HCT116 (cell line): ENCODE measurements at regions not wholly inside any gene's neighbourhood (a gene's known extent, or its start where the extent isn't known, plus 50 kb on each side); places are given as distances from the start of the nearest gene placed in this dataset.

Experiments
- ATAC-seq: fragments of 200-7000 bp; cut with Tn5 transposase; 2 replicates; pipeline ENCODE4 v1.9.1; 2020; ENCODE audit warnings: mild to moderate bottlenecking, moderate library complexity
- BruUV-seq: library from RNA; stranded (reverse); fragments of 400-500 nt; replicated peaks from 2 replicates; lab custom pipeline; 2021; lab: Mats Ljungman, UMichigan
- CTCF ChIA-PET: fragments of 300-600 bp; sonication (Branson Sonifier 250); formaldehyde crosslinking; loops from one replicate; lab custom pipeline; 2021; ENCODE audit warnings: antibody characterized with exemption; lab: Charles Lee
- POLR2A ChIA-PET: fragments of 300-600, 350-600 bp; sonication (Branson Sonifier 250); formaldehyde crosslinking; loops from one replicate; lab custom pipeline; 2021; ENCODE audit warnings: antibody characterized with exemption; lab: Charles Lee
- RAD21 ChIA-PET, 2 experiments: fragments of 300-600 bp; sonication (Branson Sonifier 250); formaldehyde crosslinking; loops; one replicate each; lab custom pipeline; 2023; ENCODE audit warnings: low total read pairs in 2 of 2; ENCODE audit not compliant: uncharacterized antibody in 2 of 2, unreplicated experiment in 2 of 2, low non-redundant PET in 1 of 2; lab: Charles Lee
- DNase-seq: peaks from one replicate; pipeline ENCODE4 v3.0.0-alpha.2; 2010; ENCODE audit warnings: low read depth, low spot score
- H2AFZ ChIP-seq: fragments of 200-600 bp; shearing (Covaris generic), sonication (generic); 2 replicates; pipeline ENCODE4 v1.6.1; 2017; ENCODE audit warnings: low read depth, mixed run types, mixed read lengths, antibody characterized with exemption, low read length; ENCODE audit not compliant: poor library complexity, severe bottlenecking
- H3K27ac ChIP-seq: 2 replicates; pipeline ENCODE4 v1.5.1; 2012; ENCODE audit warnings: low read depth, low read length
- H3K27me3 ChIP-seq: fragments of 200-600 bp; sonication (generic); 2 replicates; pipeline ENCODE4 v1.6.1; 2016; ENCODE audit warnings: mixed run types, low read length, mixed read lengths; ENCODE audit not compliant: insufficient read depth
- H3K36me3 ChIP-seq, 2 experiments: fragments of 200-500 bp in 1 of 2; fragments of 200-600 bp in 1 of 2; sonication (Bioruptor generic) in 1 of 2; sonication (generic) in 1 of 2; 2 replicates each; pipeline versions ENCODE4 v1.5.1 to v1.6.1; 2014 to 2016; ENCODE audit warnings: low read length in 2 of 2, inconsistent platforms in 1 of 2, mixed read lengths in 1 of 2, mixed run types in 1 of 2; ENCODE audit not compliant: insufficient read depth in 2 of 2, control insufficient read depth in 1 of 2
- H3K4me1 ChIP-seq, 2 experiments: fragments of 200-600 bp in 1 of 2; sonication (generic) in 1 of 2; 2 replicates each; pipeline versions ENCODE4 v1.5.1 to v1.6.1; 2012 to 2017; ENCODE audit warnings: low read length in 2 of 2, inconsistent platforms in 1 of 2, mild to moderate bottlenecking in 1 of 2, mixed read lengths in 1 of 2, mixed run types in 1 of 2, moderate library complexity in 1 of 2; ENCODE audit not compliant: insufficient read depth in 2 of 2, control insufficient read depth in 1 of 2
- H3K4me2 ChIP-seq: fragments of 200-600 bp; sonication (generic); 2 replicates; pipeline ENCODE4 v1.6.1; 2017; ENCODE audit warnings: mixed run types, low read length, mixed read lengths
- H3K4me3 ChIP-seq, 2 experiments: fragments of 200-600 bp in 1 of 2; sonication (generic) in 1 of 2; replicated peaks in 1 of 2; 2 replicates each; pipeline ENCODE4 v1.5.1; 2011 to 2016; ENCODE audit warnings: low read length in 2 of 2, control low read depth in 1 of 2, low read depth in 1 of 2, mild to moderate bottlenecking in 1 of 2, mixed read lengths in 1 of 2, mixed run types in 1 of 2
- H3K79me2 ChIP-seq: fragments of 200-600 bp; sonication (generic); 2 replicates; pipeline ENCODE4 v1.6.1; 2017; ENCODE audit warnings: mild to moderate bottlenecking, mixed run types, low read length, moderate library complexity, mixed read lengths; ENCODE audit not compliant: insufficient read depth
- H3K9ac ChIP-seq: fragments of 200-600 bp; sonication (generic); 2 replicates; pipeline ENCODE4 v1.6.1; 2016; ENCODE audit warnings: low read length, mixed read lengths
- H3K9me2 ChIP-seq: fragments of 200-600 bp; sonication (generic), shearing (Covaris generic); 2 replicates; pipeline ENCODE4 v1.6.1; 2017; ENCODE audit warnings: mixed run types, mild to moderate bottlenecking, moderate library complexity; ENCODE audit not compliant: insufficient read depth
- H3K9me3 ChIP-seq, 2 experiments: fragments of 200-500 bp in 1 of 2; fragments of 200-600 bp in 1 of 2; sonication (Bioruptor generic) in 1 of 2; sonication (generic) in 1 of 2; 2 replicates each; pipeline ENCODE4 v1.6.1; 2014 to 2017; ENCODE audit warnings: low read length in 2 of 2, mixed read lengths in 2 of 2, inconsistent platforms in 1 of 2, low read depth in 1 of 2, mild to moderate bottlenecking in 1 of 2, mixed run types in 1 of 2, moderate library complexity in 1 of 2; ENCODE audit not compliant: control insufficient read depth in 1 of 2, insufficient read depth in 1 of 2
- H4K20me1 ChIP-seq: fragments of 200-600 bp; sonication (generic), shearing (Covaris generic); 2 replicates; pipeline ENCODE4 v1.6.1; 2017; ENCODE audit warnings: mixed run types, mild to moderate bottlenecking, moderate library complexity; ENCODE audit not compliant: insufficient read depth
- CBX3 ChIP-seq: IDR thresholded peaks from 2 replicates; pipeline ENCODE4 v1.6.1; 2012; ENCODE audit warnings: low read depth
- ELF1 ChIP-seq: IDR thresholded peaks from 2 replicates; pipeline ENCODE4 v1.6.1; 2012; ENCODE audit warnings: low read depth, borderline replicate concordance
- FOSL1 ChIP-seq: IDR thresholded peaks from 2 replicates; pipeline ENCODE4 v1.6.1; 2012; ENCODE audit warnings: low read depth
- RAD21 ChIP-seq: IDR thresholded peaks from 2 replicates; pipeline ENCODE4 v1.6.1; 2012; ENCODE audit warnings: low read depth, mild to moderate bottlenecking
- YY1 ChIP-seq: IDR thresholded peaks from 2 replicates; pipeline ENCODE4 v1.6.1; 2011; ENCODE audit warnings: low read length, low read depth, moderate library complexity, mild to moderate bottlenecking; ENCODE audit not compliant: insufficient replicate concordance; ENCODE audit errors: extremely low read depth
- ZNF274 ChIP-seq: fragments of 200-500 bp; sonication (Bioruptor generic); IDR thresholded peaks from 2 replicates; pipeline ENCODE4 v1.6.1; 2014; ENCODE audit warnings: mild to moderate bottlenecking, low read depth, low read length, inconsistent platforms
- intact Hi-C: fragments of 100-400 bp; cut with micrococcal nuclease; formaldehyde crosslinking; loops from 2 replicates; pipeline ENCODE4 v1.10.0; 2022
- TF ChIP-seq, protein P1 (sequence below): IDR thresholded peaks from 2 replicates; pipeline ENCODE4 v1.6.1; 2011; ENCODE audit warnings: mild to moderate bottlenecking, low read length, moderate library complexity; ENCODE audit not compliant: insufficient replicate concordance; ENCODE audit errors: extremely low read depth
- TF ChIP-seq, protein P2 (sequence below): IDR thresholded peaks from 2 replicates; pipeline ENCODE4 v1.6.1; 2012

GRCh38 chr2:129820908-129821307 lies 158.6 kb upstream of the RAB6C start:
- CTCF ChIA-PET, result interaction anchor here (0.6 kb wide), 1 partner anchor 1645 kb away, joined by 3 read pairs; no protein-coding TSS in a partner anchor
- H3K4me1 ChIP-seq, result no peaks in the 10 kb centered on the region
- H3K79me2 ChIP-seq, result no peaks in the 10 kb centered on the region
- ATAC-seq, result no peak
- H3K9me2 ChIP-seq, result no peaks in the 10 kb centered on the region
- no peaks in the 10 kb centered on the region for H3K36me3 ChIP-seq
- H3K4me3 ChIP-seq, result no peak overlapping the region
- no peak overlapping the region for H3K27ac ChIP-seq
- RAD21 ChIA-PET, result no interaction called here
- H3K9me3 ChIP-seq, result no peaks in the 10 kb centered on the region
- no peak overlapping the region for H2AFZ ChIP-seq
- BruUV-seq, result no TSS peak
- no peaks in the 10 kb centered on the region for H4K20me1 ChIP-seq
- intact Hi-C loops, result no loop called here
- H3K9ac ChIP-seq, result no peak overlapping the region
- H3K27me3 ChIP-seq, result 0 out of 2 replicates have a peak, but pooled peaks cover 3% of the 10 kb centered on the region
- no peak overlapping the region for H3K4me2 ChIP-seq
- DNase-seq, result no peak
- TF ChIP-seq YY1 (no peak), ELF1 (no peak), RAD21 (no peak), ZNF274 (no peak), CBX3 (no peak), FOSL1 (no peak)
- TF ChIP-seq, protein P1, sequence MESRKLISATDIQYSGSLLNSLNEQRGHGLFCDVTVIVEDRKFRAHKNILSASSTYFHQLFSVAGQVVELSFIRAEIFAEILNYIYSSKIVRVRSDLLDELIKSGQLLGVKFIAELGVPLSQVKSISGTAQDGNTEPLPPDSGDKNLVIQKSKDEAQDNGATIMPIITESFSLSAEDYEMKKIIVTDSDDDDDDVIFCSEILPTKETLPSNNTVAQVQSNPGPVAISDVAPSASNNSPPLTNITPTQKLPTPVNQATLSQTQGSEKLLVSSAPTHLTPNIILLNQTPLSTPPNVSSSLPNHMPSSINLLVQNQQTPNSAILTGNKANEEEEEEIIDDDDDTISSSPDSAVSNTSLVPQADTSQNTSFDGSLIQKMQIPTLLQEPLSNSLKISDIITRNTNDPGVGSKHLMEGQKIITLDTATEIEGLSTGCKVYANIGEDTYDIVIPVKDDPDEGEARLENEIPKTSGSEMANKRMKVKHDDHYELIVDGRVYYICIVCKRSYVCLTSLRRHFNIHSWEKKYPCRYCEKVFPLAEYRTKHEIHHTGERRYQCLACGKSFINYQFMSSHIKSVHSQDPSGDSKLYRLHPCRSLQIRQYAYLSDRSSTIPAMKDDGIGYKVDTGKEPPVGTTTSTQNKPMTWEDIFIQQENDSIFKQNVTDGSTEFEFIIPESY, result no peak
- POLR2A ChIA-PET, result no interaction called here

DNA sequence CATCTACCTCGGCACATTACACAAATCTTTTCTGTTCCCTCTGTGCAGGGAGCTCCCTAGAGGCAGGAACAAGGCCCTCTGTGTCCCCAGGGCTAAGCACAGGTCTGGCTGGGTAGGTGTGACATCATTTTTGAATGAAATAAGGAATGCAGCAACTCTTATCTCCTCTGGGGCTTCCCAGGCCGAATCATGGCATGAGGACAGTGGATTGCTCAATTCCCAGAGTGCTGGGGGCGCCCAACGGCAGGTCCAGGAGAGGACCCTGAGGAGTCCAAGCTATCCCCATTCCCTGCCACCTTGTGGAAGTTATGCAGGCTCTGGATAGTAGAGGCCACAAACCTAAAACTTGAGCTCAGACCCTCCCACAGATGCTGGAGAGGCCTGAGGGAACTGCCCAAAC lies 158.0 kb upstream of the RAB6C start:
- Histone ChIP-seq H3K27ac (no peak overlapping the region), H3K36me3 (no peaks in the 10 kb centered on the region), H3K9ac (no peak overlapping the region), H3K27me3 (0 out of 2 replicates have a peak, but pooled peaks cover 3% of the 10 kb centered on the region), H3K4me3 (no peak overlapping the region), H2AFZ (no peak overlapping the region), H3K9me2 (no peaks in the 10 kb centered on the region), H3K79me2 (no peaks in the 10 kb centered on the region), H3K4me2 (no peak overlapping the region), H3K4me1 (no peaks in the 10 kb centered on the region), H3K9me3 (no peaks in the 10 kb centered on the region), H4K20me1 (no peaks in the 10 kb centered on the region)
- BruUV-seq, result no TSS peak
- ChIA-PET RAD21 (no interaction called here), POLR2A (no interaction called here), CTCF (interaction anchor here (0.6 kb wide), 1 partner anchor 1645 kb away, joined by 3 read pairs; no protein-coding TSS in a partner anchor)
- TF ChIP-seq, protein P2, sequence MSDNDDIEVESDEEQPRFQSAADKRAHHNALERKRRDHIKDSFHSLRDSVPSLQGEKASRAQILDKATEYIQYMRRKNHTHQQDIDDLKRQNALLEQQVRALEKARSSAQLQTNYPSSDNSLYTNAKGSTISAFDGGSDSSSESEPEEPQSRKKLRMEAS, result no peak
- DNase-seq, result no peak
- ATAC-seq, result no peak
- intact Hi-C loops, result no loop called here
